Left lung (tissue), 4 donors: ENCODE measurements at regions not wholly inside any gene's neighbourhood (a gene's known extent, or its start where the extent isn't known, plus 50 kb on each side); places are given as distances from the start of the nearest gene placed in this dataset.

ENCODE experiments used
- ATAC-seq: fragments of 200-7000 bp; cut with Tn5 transposase; one replicate; pipeline ENCODE4 v1.9.1; 2020; ENCODE audit warnings: moderate library complexity
- DNase-seq, 4 donors: peaks; one replicate each; pipeline ENCODE4 v3.0.0-alpha.2; 2013 to 2020
- H3K27ac ChIP-seq, 2 donors: fragments of 200-600 bp; sonication (generic) in 1 of 2; one replicate each; pipeline versions ENCODE4 v1.5.0 to v1.8.0; 2020 to 2021
- H3K27me3 ChIP-seq, 2 donors: fragments of 200-600 bp; sonication (generic) in 1 of 2; one replicate each; pipeline versions ENCODE4 v1.5.0 to v1.8.0; 2020 to 2021
- H3K36me3 ChIP-seq, 2 donors: fragments of 200-600 bp; sonication (generic) in 1 of 2; one replicate each; pipeline versions ENCODE4 v1.5.0 to v1.8.0; 2020 to 2021
- H3K4me1 ChIP-seq, 2 donors: fragments of 200-600 bp; one replicate each; pipeline ENCODE4 v1.8.0; 2021
- H3K4me3 ChIP-seq, 2 donors: fragments of 200-600 bp; sonication (generic) in 1 of 2; one replicate each; pipeline versions ENCODE4 v1.5.0 to v1.8.0; 2020 to 2021; ENCODE audit warnings: mild to moderate bottlenecking in 1 of 2
- H3K9me3 ChIP-seq, 2 donors: fragments of 200-600 bp; sonication (generic) in 1 of 2; one replicate each; pipeline versions ENCODE4 v1.5.0 to v1.8.0; 2020 to 2021
- intact Hi-C, 2 donors: fragments of 100-400 bp; cut with DNase I; formaldehyde crosslinking; loops; one replicate each; pipeline versions ENCODE4 v1.11.2 to v1.14.2; 2022
- TF ChIP-seq, protein P1 (sequence below), 2 donors: fragments of 200-600 bp; sonication (generic) in 1 of 2; IDR thresholded peaks; one replicate each; pipeline versions ENCODE4 v1.5.0 to v1.8.0; 2021; ENCODE audit warnings: antibody characterized with exemption in 2 of 2
- donor health status: DM: no; HTN: yes; CAD: no.
- donor health status: DM: no; HTN: no; CAD: no.

- TF ChIP-seq, protein P1, sequence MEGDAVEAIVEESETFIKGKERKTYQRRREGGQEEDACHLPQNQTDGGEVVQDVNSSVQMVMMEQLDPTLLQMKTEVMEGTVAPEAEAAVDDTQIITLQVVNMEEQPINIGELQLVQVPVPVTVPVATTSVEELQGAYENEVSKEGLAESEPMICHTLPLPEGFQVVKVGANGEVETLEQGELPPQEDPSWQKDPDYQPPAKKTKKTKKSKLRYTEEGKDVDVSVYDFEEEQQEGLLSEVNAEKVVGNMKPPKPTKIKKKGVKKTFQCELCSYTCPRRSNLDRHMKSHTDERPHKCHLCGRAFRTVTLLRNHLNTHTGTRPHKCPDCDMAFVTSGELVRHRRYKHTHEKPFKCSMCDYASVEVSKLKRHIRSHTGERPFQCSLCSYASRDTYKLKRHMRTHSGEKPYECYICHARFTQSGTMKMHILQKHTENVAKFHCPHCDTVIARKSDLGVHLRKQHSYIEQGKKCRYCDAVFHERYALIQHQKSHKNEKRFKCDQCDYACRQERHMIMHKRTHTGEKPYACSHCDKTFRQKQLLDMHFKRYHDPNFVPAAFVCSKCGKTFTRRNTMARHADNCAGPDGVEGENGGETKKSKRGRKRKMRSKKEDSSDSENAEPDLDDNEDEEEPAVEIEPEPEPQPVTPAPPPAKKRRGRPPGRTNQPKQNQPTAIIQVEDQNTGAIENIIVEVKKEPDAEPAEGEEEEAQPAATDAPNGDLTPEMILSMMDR (IDR thresholded peaks at IDR 0.05): no peak
- DNase-seq: no peak
- no peaks in the 10 kb centered on the region for H3K4me1 ChIP-seq
Measured at GRCh38 chr7:131878777-131879176, 322.3 kb upstream of the PODXL start.

DNA sequence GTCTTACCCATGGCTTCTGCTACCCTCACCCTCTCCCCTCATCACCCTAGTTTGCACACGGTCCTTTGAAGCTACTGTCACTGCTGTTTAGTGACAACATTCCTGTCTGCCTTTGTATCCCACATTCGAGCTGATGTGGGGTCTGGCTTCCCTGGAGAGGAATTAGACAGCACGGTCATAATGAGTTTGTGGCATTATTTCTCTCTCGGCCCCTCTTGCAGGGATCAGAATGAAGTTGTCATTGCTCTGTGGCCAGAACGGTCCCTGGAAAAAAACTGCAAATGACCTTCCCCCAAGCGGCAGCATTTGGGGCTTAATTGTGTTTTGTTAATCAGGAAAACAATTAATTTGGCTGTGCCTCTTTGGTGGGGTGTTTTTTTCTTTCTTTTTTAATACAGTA, 317.2 kb upstream of the PODXL start:
- no peak overlapping the region for H3K27ac ChIP-seq
- H3K4me3 ChIP-seq: no peak overlapping the region
- TF ChIP-seq, protein P1 (IDR thresholded peaks at IDR 0.05): no peak
- ATAC-seq (no peak), DNase-seq (no peak)
- no peaks in the 10 kb centered on the region for H3K4me1 ChIP-seq
- H3K9me3 ChIP-seq: no peaks in the 10 kb centered on the region
- no peaks in the 10 kb centered on the region for H3K36me3 ChIP-seq
- intact Hi-C loops: no loop called here
- peaks cover 0 to 9% of the 10 kb centered on the region in 2 donors for H3K27me3 ChIP-seq

More at GRCh38 chr7:131878777-131879176, 322.3 kb upstream of the PODXL start:
- Histone ChIP-seq H3K9me3 (no peaks in the 10 kb centered on the region), H3K36me3 (no peaks in the 10 kb centered on the region), H3K4me3 (no peak overlapping the region), H3K27me3 (peaks cover 0 to 4% of the 10 kb centered on the region in 2 donors), H3K27ac (no peak overlapping the region)
- no peak for ATAC-seq
- intact Hi-C loops: no loop called here

DNA sequence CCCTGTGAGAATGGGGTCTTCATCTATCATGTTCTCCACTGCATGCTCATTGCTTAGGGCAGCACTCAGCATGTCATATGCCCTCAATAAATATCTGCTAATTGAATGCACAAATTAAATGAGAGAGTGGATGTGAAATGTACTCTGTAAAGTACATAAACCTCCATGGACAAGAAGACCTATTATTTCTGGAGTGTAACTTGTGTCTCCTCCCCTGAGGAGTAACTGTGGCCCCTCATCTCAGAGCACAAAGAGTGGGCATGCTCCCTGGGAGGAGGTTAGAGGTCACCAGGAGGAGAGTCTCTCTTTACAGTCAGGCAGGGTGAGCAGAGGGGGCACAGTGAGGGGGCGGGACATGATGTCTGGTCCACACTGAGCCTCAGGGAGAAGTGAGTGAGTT, 313.6 kb upstream of the PODXL start:
- no peaks in the 10 kb centered on the region for H3K9me3 ChIP-seq
- TF ChIP-seq, protein P1 (IDR thresholded peaks at IDR 0.05): no peak
- ATAC-seq (no peak), DNase-seq (no peak)
- intact Hi-C loops: no loop called here
- peaks cover 0 to 9% of the 10 kb centered on the region in 2 donors for H3K27me3 ChIP-seq
- H3K36me3 ChIP-seq: no peaks in the 10 kb centered on the region
- H3K4me1 ChIP-seq: no peaks in the 10 kb centered on the region
- no peak overlapping the region for H3K4me3 ChIP-seq
- no peak overlapping the region for H3K27ac ChIP-seq

- no peaks in the 10 kb centered on the region for H3K9me3 ChIP-seq
- peaks cover 0 to 9% of the 10 kb centered on the region in 2 donors for H3K27me3 ChIP-seq
- TF ChIP-seq, protein P1 (IDR thresholded peaks at IDR 0.05): no peak
- no peaks in the 10 kb centered on the region for H3K4me1 ChIP-seq
- ATAC-seq (no peak), DNase-seq (no peak)
- H3K4me3 ChIP-seq: no peak overlapping the region
- intact Hi-C loops: no loop called here
- H3K27ac ChIP-seq: no peak overlapping the region
- no peaks in the 10 kb centered on the region for H3K36me3 ChIP-seq
Measured at GRCh38 chr7:131869169-131869844, 312.9 kb upstream of the PODXL start.

DNA sequence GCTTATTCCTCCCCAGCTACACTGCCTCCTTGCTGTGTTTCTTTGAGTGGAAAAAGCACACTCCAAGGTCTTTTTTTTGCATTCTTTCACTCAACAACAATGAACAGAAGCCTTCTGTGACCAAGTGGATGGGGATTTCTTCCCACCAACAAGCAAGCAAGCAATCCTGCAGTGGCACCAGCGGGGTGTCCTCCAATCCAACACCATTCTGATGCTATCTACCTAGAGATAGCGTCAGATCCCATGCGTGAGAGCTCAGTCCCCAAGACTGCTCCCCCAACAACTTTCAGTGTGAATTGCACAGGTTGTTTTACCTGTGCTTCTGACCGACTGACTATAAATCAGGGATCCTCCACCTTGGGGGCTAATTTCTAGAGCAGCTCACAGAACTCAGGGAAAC, 311.0 kb upstream of the PODXL start:
- H3K36me3 ChIP-seq: no peaks in the 10 kb centered on the region
- no peaks in the 10 kb centered on the region for H3K4me1 ChIP-seq
- TF ChIP-seq, protein P1 (IDR thresholded peaks at IDR 0.05): no peak
- no peak overlapping the region for H3K27ac ChIP-seq
- ATAC-seq (no peak), DNase-seq (no peak)
- H3K27me3 ChIP-seq: peaks cover 0 to 9% of the 10 kb centered on the region in 2 donors
- no peaks in the 10 kb centered on the region for H3K9me3 ChIP-seq
- intact Hi-C loops: no loop called here
- no peak overlapping the region for H3K4me3 ChIP-seq
